ENCODE measurements at regions not wholly inside any gene's neighbourhood (a gene's known extent, or its start where the extent isn't known, plus 50 kb on each side); places are given as distances from the start of the nearest gene placed in this dataset.

GRCh38 chr9:88242879-88243278, 104.6 kb upstream of the SPATA31C2 start:
- no peak for TF ChIP-seq CTCF (IDR thresholded peaks at IDR 0.05)
- TF ChIP-seq POLR2A (IDR thresholded peaks at IDR 0.05), result no peak

All from esophagus squamous epithelium (tissue), 4 donors.